Vagina (tissue), 2 donors: ENCODE measurements at regions not wholly inside any gene's neighbourhood (a gene's known extent, or its start where the extent isn't known, plus 50 kb on each side); places are given as distances from the start of the nearest gene placed in this dataset.

ENCODE experiments used
- POLR2AphosphoS5 ChIP-seq, 2 donors: sonication (generic); formaldehyde crosslinking; IDR thresholded peaks; one replicate each; pipeline ENCODE4 v1.9.0; 2017; ENCODE audit warnings: antibody characterized with exemption in 2 of 2, mild to moderate bottlenecking in 2 of 2, low read depth in 1 of 2; ENCODE audit not compliant: insufficient read depth in 1 of 2
- TF ChIP-seq, protein P1 (sequence below), 3 experiments: fragments of 450-650 bp in 2 of 3; fragments of 200-600 bp in 1 of 3; sonication (generic) in 1 of 3; IDR thresholded peaks; one replicate each; pipeline ENCODE4 v1.5.1; 2017 to 2019; ENCODE audit warnings: antibody characterized with exemption in 3 of 3, mild to moderate bottlenecking in 2 of 3, moderate library complexity in 2 of 3

DNA sequence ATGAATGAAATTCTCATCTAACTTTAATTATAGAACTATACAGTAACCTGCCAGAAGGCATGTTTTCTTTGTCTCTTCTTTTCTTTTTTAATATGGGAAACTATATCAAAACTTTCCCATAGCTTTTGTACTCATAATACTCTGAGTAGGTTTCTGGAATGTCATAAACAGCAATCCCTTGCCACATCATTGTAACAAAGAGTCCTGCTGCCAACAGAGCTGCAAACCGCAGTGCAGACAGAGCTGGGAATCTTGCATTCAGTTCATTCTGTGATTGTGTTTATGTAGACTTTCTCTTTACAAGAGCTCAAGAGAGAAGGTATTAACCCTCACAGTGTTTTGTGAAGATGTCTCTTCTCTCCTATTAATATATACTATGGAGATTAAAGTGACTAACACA, 304.4 kb upstream of the SLIT2 start:
- TF ChIP-seq, protein P1, sequence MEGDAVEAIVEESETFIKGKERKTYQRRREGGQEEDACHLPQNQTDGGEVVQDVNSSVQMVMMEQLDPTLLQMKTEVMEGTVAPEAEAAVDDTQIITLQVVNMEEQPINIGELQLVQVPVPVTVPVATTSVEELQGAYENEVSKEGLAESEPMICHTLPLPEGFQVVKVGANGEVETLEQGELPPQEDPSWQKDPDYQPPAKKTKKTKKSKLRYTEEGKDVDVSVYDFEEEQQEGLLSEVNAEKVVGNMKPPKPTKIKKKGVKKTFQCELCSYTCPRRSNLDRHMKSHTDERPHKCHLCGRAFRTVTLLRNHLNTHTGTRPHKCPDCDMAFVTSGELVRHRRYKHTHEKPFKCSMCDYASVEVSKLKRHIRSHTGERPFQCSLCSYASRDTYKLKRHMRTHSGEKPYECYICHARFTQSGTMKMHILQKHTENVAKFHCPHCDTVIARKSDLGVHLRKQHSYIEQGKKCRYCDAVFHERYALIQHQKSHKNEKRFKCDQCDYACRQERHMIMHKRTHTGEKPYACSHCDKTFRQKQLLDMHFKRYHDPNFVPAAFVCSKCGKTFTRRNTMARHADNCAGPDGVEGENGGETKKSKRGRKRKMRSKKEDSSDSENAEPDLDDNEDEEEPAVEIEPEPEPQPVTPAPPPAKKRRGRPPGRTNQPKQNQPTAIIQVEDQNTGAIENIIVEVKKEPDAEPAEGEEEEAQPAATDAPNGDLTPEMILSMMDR (IDR thresholded peaks at IDR 0.05): no peak
- TF ChIP-seq POLR2AphosphoS5 (IDR thresholded peaks at IDR 0.05; ENCODE audit: insufficient read depth in 1 of 2, low read depth in 1 of 2): no peak
